GM12878 (cell line): ENCODE measurements at regions not wholly inside any gene's neighbourhood (a gene's known extent, or its start where the extent isn't known, plus 50 kb on each side); places are given as distances from the start of the nearest gene placed in this dataset.

Experiments used
- ATAC-seq: fragments of 200-7000 bp; cut with Tn5 transposase; 3 replicates; pipeline ENCODE4 v1.9.1; 2020; ENCODE audit warnings: mild to moderate bottlenecking, moderate library complexity
- BruUV-seq: library from RNA; stranded (reverse); fragments of 400-500 nt; replicated peaks from 2 replicates; lab custom pipeline; 2021; lab: Mats Ljungman, UMichigan
- CTCF ChIA-PET: fragments of 300-600 bp; sonication (Branson Sonifier 250); formaldehyde crosslinking; extraction: SDS; loops from one replicate; lab custom pipeline; 2021; ENCODE audit warnings: inconsistent platforms; lab: Yijun Ruan, JAX
- POLR2A ChIA-PET: fragments of 350-600 bp; formaldehyde crosslinking; extraction: SDS; loops from one replicate; lab custom pipeline; 2021; ENCODE audit warnings: inconsistent platforms; lab: Charles Lee
- RAD21 ChIA-PET: fragments of 300-600 bp; sonication (Branson Sonifier 250); formaldehyde crosslinking; loops from one replicate; lab custom pipeline; 2023; ENCODE audit warnings: antibody characterized with exemption; ENCODE audit not compliant: unreplicated experiment; lab: Charles Lee
- SMC1A ChIA-PET: fragments of 300-600 bp; sonication (Branson Sonifier 250); formaldehyde crosslinking; loops from one replicate; lab custom pipeline; 2023; ENCODE audit not compliant: unreplicated experiment, uncharacterized antibody; lab: Charles Lee
- DNase-seq: peaks from one replicate; pipeline ENCODE4 v3.0.0-alpha.2; 2011; ENCODE audit warnings: low read depth, low spot score
- FAIRE-seq: peaks from 3 replicates; lab custom pipeline; 2011; peaks lifted over from hg19 to GRCh38; lab: Jason Lieb, UNC
- H2AFZ ChIP-seq: 2 replicates; pipeline ENCODE4 v1.6.0; 2011; ENCODE audit warnings: low read depth, low read length, control low read depth; ENCODE audit not compliant: control insufficient read depth
- H3K27ac ChIP-seq: 2 replicates; pipeline ENCODE4 v1.5.1; 2011; ENCODE audit warnings: control low read depth; ENCODE audit not compliant: control insufficient read depth, insufficient read depth
- H3K27me3 ChIP-seq, 2 experiments: replicated peaks in 1 of 2; 2 replicates each; pipeline versions ENCODE4 v1.6.0 to v1.6.1; 2011; ENCODE audit warnings: low read length in 1 of 2; ENCODE audit not compliant: control insufficient read depth in 2 of 2, insufficient read depth in 2 of 2
- H3K36me3 ChIP-seq, 2 experiments: 2 replicates each; pipeline ENCODE4 v1.5.1; 2011; ENCODE audit warnings: low read length in 1 of 2; ENCODE audit not compliant: control insufficient read depth in 2 of 2, insufficient read depth in 2 of 2
- H3K4me1 ChIP-seq: 2 replicates; pipeline ENCODE4 v1.6.1; 2011; ENCODE audit warnings: mild to moderate bottlenecking, low read length, moderate library complexity, mixed read lengths; ENCODE audit not compliant: control insufficient read depth, insufficient read depth
- H3K4me2 ChIP-seq: 2 replicates; pipeline ENCODE4 v1.6.0; 2011; ENCODE audit warnings: control low read depth; ENCODE audit not compliant: control insufficient read depth, insufficient read depth
- H3K4me3 ChIP-seq: fragments of 200-600 bp; sonication (generic); 2 replicates; pipeline ENCODE4 v1.5.1; 2016
- H3K79me2 ChIP-seq: 2 replicates; pipeline ENCODE4 v1.6.0; 2011; ENCODE audit warnings: low read length; ENCODE audit not compliant: control insufficient read depth, insufficient read depth
- H3K9ac ChIP-seq: 2 replicates; pipeline ENCODE4 v1.8.0; 2011; ENCODE audit warnings: low read length, control low read depth, mixed read lengths; ENCODE audit not compliant: control insufficient read depth, insufficient read depth
- H3K9me3 ChIP-seq: replicated peaks from 3 replicates; pipeline ENCODE4 v1.5.1; 2011; ENCODE audit warnings: mild to moderate bottlenecking, low read length; ENCODE audit not compliant: control insufficient read depth, insufficient read depth
- H4K20me1 ChIP-seq: 2 replicates; pipeline ENCODE4 v1.6.0; 2011; ENCODE audit not compliant: control insufficient read depth, insufficient read depth
- IKZF1 ChIP-seq: fragments of 450-650 bp; conservative IDR thresholded peaks from 2 replicates; pipeline ENCODE4 v1.6.1; 2017; ENCODE audit warnings: antibody characterized with exemption, mild to moderate bottlenecking
- NBN ChIP-seq: fragments of 450-650 bp; IDR thresholded peaks from 2 replicates; pipeline ENCODE4 v1.6.1; 2016
- NRF1 ChIP-seq: conservative IDR thresholded peaks from 2 replicates; pipeline ENCODE4 v1.6.1; 2011; ENCODE audit warnings: mild to moderate bottlenecking, low read depth, low read length, improper control_type of control experiment
- POLR2A ChIP-seq: IDR thresholded peaks from 2 replicates; pipeline ENCODE4 v1.6.1; 2011; ENCODE audit warnings: low read depth, mild to moderate bottlenecking, low read length
- RBBP5 ChIP-seq: fragments of 200-600 bp; sonication (generic); conservative IDR thresholded peaks from 2 replicates; pipeline ENCODE4 v1.6.1; 2016
- RCOR1 ChIP-seq: conservative IDR thresholded peaks from 2 replicates; pipeline ENCODE4 v1.6.1; 2012; ENCODE audit warnings: low read depth, low read length, improper control_type of control experiment
- SMARCA5 ChIP-seq: fragments of 450-650 bp; IDR thresholded peaks from 2 replicates; pipeline ENCODE4 v1.6.1; 2017; ENCODE audit warnings: mild to moderate bottlenecking
- TCF12 ChIP-seq: IDR thresholded peaks from 2 replicates; pipeline ENCODE4 v1.6.1; 2011; ENCODE audit warnings: low read depth, mild to moderate bottlenecking, low read length
- TCF7 ChIP-seq: IDR thresholded peaks from 2 replicates; pipeline ENCODE4 v1.6.1; 2014; ENCODE audit warnings: antibody characterized with exemption, borderline replicate concordance
- ZNF207 ChIP-seq: fragments of 450-650 bp; IDR thresholded peaks from 2 replicates; pipeline ENCODE4 v1.6.1; 2014; ENCODE audit warnings: antibody characterized with exemption, mild to moderate bottlenecking, borderline replicate concordance
- ZNF24 ChIP-seq: fragments of 450-650 bp; IDR thresholded peaks from 2 replicates; pipeline ENCODE4 v1.6.1; 2017; ENCODE audit warnings: antibody characterized with exemption, mild to moderate bottlenecking
- ZNF274 ChIP-seq: IDR thresholded peaks from one replicate; pipeline ENCODE4 v1.8.0; 2011; ENCODE audit not compliant: insufficient read length, insufficient read depth
- ZNF384 ChIP-seq: IDR thresholded peaks from 2 replicates; pipeline ENCODE4 v1.6.1; 2012; ENCODE audit warnings: low read depth, mild to moderate bottlenecking, low read length, improper control_type of control experiment, borderline replicate concordance
- WGBS: methylation state at CpG from one replicate; pipeline ENCODE4 v1.1.6; 2016; ENCODE audit warnings: low lambda C conversion rate; ENCODE audit not compliant: insufficient replicate concordance, insufficient coverage; ENCODE audit errors: missing lambda C conversion rate; 5-methylcytosine and 5-hydroxymethylcytosine counted together
- in situ Hi-C: fragments of 300-500 bp; cut with MboI; formaldehyde crosslinking; loops from 9 replicates; pipeline ENCODE4 v1.14.3; 2018; ENCODE audit warnings: mixed read lengths
- intact Hi-C: fragments of 100-400 bp; cut with micrococcal nuclease; formaldehyde crosslinking; loops from one replicate; pipeline ENCODE4 v1.14.2; 2022; ENCODE audit not compliant: unreplicated experiment

GRCh38 chr4:134019657-134020056 is 181.9 kb downstream of the PABPC4L start:
- RAD21 ChIA-PET = no interaction called here
- ATAC-seq (no peak), DNase-seq (no peak), FAIRE-seq (no peak)
- no peak overlapping the region for H3K27ac ChIP-seq
- no peaks in the 10 kb centered on the region for H3K36me3 ChIP-seq
- in situ Hi-C loops (no loop called here), intact Hi-C loops (loop anchor here (5.0 kb wide), 1 partner anchor 988 kb away; no protein-coding TSS in a partner anchor)
- no peak overlapping the region for H3K4me2 ChIP-seq
- no peaks in the 10 kb centered on the region for H4K20me1 ChIP-seq
- H3K27me3 ChIP-seq = no peaks in the 10 kb centered on the region
- BruUV-seq = no TSS peak
- no peaks in the 10 kb centered on the region for H3K9me3 ChIP-seq
- no peak overlapping the region for H3K4me3 ChIP-seq
- POLR2A ChIA-PET = no interaction called here
- H2AFZ ChIP-seq = no peak overlapping the region
- CTCF ChIA-PET = interaction anchor here (0.6 to 1.1 kb wide), 2 partner anchors 9 to 134 kb away, joined by 3 read pairs; no protein-coding TSS in a partner anchor
- H3K9ac ChIP-seq = no peak overlapping the region
- WGBS = 4% methylated on average over 1 of the region's 1 CpG
- TF ChIP-seq TCF12 (no peak), TCF7 (no peak), RBBP5 (no peak), POLR2A (no peak), NRF1 (no peak), ZNF384 (no peak), ZNF24 (no peak), ZNF207 (no peak), NBN (no peak), IKZF1 (no peak), SMARCA5 (no peak)
- no peaks in the 10 kb centered on the region for H3K4me1 ChIP-seq
- SMC1A ChIA-PET = interaction anchor here (1.1 kb wide), 1 partner anchor 94 kb away, joined by 3 read pairs; no protein-coding TSS in a partner anchor
- no peaks in the 10 kb centered on the region for H3K79me2 ChIP-seq

- DNase-seq (no peak), FAIRE-seq (no peak)
- Histone ChIP-seq H4K20me1 (no peaks in the 10 kb centered on the region), H3K9me3 (no peaks in the 10 kb centered on the region), H3K27me3 (no peaks in the 10 kb centered on the region), H3K4me1 (no peaks in the 10 kb centered on the region), H3K36me3 (no peaks in the 10 kb centered on the region)
- intact Hi-C loops = no loop called here
- CTCF ChIA-PET = interaction anchor here (1.1 kb wide), 1 partner anchor 10 kb away, joined by 3 read pairs; no protein-coding TSS in a partner anchor
- no TSS peak for BruUV-seq
- RAD21 ChIA-PET = no interaction called here
- in situ Hi-C loops = no loop called here
- TF ChIP-seq ZNF274 (no peak), RCOR1 (no peak)
- TF ChIP-seq, all 136 proteins: peak for 0
- ATAC-seq = no peak
- Histone ChIP-seq H3K4me3 (no peak overlapping the region), H2AFZ (no peak overlapping the region), H3K9ac (no peak overlapping the region), H3K27ac (no peak overlapping the region), H3K79me2 (no peaks in the 10 kb centered on the region), H3K4me2 (no peak overlapping the region)
- ChIA-PET POLR2A (no interaction called here), SMC1A (no interaction called here)
These were observed 182.7 kb downstream of the PABPC4L start for GRCh38 chr4:134018846-134019245.
